Neural crest cell (in vitro differentiated cells): ENCODE measurements at regions not wholly inside any gene's neighbourhood (a gene's known extent, or its start where the extent isn't known, plus 50 kb on each side); places are given as distances from the start of the nearest gene placed in this dataset.

ENCODE experiments used
- DNase-seq: peaks from one replicate; pipeline ENCODE4 v3.0.0; 2021; ENCODE audit warnings: low read depth, mixed read lengths, low spot score
- H3K27ac Mint-ChIP-seq: one replicate; pipeline ENCODE4 v1.8.0; 2021; ENCODE audit warnings: mild to moderate bottlenecking, mixed read lengths; ENCODE audit not compliant: unreplicated experiment
- H3K27me3 Mint-ChIP-seq: 2 replicates; pipeline ENCODE4 v1.8.0; 2021; ENCODE audit warnings: low read depth, mild to moderate bottlenecking, mixed read lengths
- H3K36me3 Mint-ChIP-seq: 2 replicates; pipeline ENCODE4 v1.8.0; 2021; ENCODE audit warnings: low read depth, mild to moderate bottlenecking, mixed read lengths
- H3K4me1 Mint-ChIP-seq: 2 replicates; pipeline ENCODE4 v1.8.0; 2021; ENCODE audit warnings: mixed read lengths
- H3K4me3 Mint-ChIP-seq: one replicate; pipeline ENCODE4 v1.8.0; 2021; ENCODE audit warnings: mild to moderate bottlenecking, mixed read lengths
- H3K9me3 Mint-ChIP-seq: 2 replicates; pipeline ENCODE4 v1.8.0; 2021; ENCODE audit warnings: mixed read lengths
- TF ChIP-seq, protein P1 (sequence below): fragments of 200-600 bp; sonication (generic); conservative IDR thresholded peaks from 2 replicates; pipeline ENCODE4 v1.5.0; 2021; ENCODE audit warnings: antibody characterized with exemption, mild to moderate bottlenecking

DNA sequence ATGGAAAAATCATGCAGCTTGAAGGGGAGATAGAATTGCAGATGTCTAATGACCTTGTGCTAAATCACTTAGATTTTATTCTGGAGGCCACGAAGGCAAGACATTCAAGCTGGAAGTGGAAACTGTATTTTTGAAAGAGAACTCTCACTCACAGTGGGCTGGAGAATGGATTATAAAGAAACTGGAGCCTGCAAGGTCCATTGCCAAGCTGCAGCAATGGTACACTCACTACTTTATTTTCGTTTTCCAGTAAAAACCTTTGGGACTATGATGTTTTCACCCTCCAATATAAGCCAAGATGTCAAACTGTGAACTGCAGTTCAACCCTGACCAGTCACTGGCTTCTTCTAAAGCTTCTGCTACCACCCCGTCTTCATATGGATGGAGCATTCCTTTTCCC is 62.0 kb downstream of the SKIDA1 start:
- peak overlapping the region; percentile 12 for H3K27ac Mint-ChIP-seq
- H3K4me1 Mint-ChIP-seq: no peaks in the 10 kb centered on the region
- no peak overlapping the region for H3K4me3 Mint-ChIP-seq
- H3K9me3 Mint-ChIP-seq: peaks cover 2% of the 10 kb centered on the region
- no peaks in the 10 kb centered on the region for H3K27me3 Mint-ChIP-seq
- H3K36me3 Mint-ChIP-seq: no peaks in the 10 kb centered on the region
- DNase-seq: no peak
- TF ChIP-seq, protein P1, sequence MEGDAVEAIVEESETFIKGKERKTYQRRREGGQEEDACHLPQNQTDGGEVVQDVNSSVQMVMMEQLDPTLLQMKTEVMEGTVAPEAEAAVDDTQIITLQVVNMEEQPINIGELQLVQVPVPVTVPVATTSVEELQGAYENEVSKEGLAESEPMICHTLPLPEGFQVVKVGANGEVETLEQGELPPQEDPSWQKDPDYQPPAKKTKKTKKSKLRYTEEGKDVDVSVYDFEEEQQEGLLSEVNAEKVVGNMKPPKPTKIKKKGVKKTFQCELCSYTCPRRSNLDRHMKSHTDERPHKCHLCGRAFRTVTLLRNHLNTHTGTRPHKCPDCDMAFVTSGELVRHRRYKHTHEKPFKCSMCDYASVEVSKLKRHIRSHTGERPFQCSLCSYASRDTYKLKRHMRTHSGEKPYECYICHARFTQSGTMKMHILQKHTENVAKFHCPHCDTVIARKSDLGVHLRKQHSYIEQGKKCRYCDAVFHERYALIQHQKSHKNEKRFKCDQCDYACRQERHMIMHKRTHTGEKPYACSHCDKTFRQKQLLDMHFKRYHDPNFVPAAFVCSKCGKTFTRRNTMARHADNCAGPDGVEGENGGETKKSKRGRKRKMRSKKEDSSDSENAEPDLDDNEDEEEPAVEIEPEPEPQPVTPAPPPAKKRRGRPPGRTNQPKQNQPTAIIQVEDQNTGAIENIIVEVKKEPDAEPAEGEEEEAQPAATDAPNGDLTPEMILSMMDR: no peak

DNA sequence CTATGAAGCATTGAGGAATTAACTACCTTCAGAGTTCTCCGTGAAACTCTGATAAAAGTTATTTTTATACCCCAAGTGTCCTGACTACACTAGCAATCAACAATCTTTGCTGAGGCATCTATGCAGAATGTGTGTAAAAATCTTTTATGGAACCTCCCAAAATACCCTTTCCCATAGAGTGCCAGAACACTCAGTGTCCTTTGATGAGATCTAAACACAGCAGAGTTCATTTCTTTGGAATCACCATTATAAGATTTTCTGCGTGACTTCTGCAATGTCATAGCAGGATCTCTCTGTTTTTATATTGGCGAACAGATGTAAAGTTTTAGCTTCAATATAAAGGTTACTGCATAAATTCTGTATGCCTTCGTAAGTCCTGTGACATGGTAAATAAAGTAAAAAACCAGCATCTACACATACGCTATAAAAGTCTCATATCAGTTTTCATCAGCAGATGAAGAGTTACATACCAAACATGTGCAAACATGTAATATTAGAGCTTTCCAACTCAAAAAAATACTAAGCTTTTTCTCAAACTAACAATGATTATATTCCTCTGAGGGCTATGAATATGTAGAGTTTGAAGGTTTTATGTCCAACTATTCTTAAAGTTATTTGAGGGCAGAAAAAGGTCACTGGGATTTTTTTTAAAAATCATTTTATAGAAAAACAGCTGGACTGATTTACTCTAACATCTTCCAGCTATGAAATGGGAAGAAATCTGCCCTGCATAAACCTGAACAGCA is 67.2 kb downstream of the SKIDA1 start:
- no peak overlapping the region for H3K4me3 Mint-ChIP-seq
- H3K27ac Mint-ChIP-seq: no peak overlapping the region
- TF ChIP-seq, protein P1: no peak
- no peaks in the 10 kb centered on the region for H3K36me3 Mint-ChIP-seq
- peaks cover 2% of the 10 kb centered on the region for H3K9me3 Mint-ChIP-seq
- H3K4me1 Mint-ChIP-seq: no peaks in the 10 kb centered on the region
- no peak for DNase-seq
- no peaks in the 10 kb centered on the region for H3K27me3 Mint-ChIP-seq

DNA sequence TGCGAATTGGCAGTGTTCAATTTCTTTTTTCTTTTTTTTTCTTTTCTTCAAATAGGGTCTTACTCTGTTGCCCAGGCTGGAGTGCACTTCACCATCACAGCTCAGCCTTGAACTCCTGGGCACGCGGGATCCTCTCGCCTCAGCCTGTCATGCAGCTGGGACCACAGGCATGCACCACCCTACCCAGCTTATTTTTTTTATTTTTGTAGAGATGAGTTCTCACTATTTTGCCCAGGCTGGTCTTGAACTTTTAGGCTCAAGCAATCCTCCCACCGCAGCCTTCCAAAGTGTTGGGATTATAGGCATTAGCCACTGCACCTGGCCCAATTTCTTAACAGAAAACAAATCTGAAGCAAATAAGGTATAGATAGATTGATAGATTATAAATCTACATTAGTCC is 69.3 kb downstream of the SKIDA1 start:
- no peaks in the 10 kb centered on the region for H3K9me3 Mint-ChIP-seq
- H3K27ac Mint-ChIP-seq: no peak overlapping the region

DNA sequence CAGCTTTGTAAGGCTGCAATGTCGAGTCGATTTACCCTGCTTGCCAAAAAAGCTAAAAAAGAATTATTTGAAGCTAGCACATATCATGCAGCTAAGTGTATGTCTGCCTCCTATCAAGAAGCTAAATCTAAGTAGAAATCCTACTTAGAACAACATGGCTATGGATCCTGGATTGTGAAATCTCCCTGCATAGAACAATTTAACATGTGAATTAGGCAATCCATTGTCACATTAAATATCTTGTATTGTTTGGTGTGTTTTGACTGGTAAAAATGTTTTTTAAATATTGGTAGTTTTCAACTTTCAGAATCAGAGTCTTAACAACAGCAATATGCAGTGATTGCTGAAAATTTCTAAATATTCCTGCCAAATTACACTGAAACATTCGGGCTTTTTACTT is 73.3 kb downstream of the SKIDA1 start:
- Mint-ChIP-seq H3K27me3 (no peaks in the 10 kb centered on the region), H3K4me3 (no peak overlapping the region), H3K36me3 (no peaks in the 10 kb centered on the region), H3K9me3 (no peaks in the 10 kb centered on the region), H3K4me1 (no peaks in the 10 kb centered on the region), H3K27ac (no peak overlapping the region)
- DNase-seq: no peak
- TF ChIP-seq, protein P1: no peak

More for the DNA sequence above, 69.3 kb downstream of the SKIDA1 start:
- TF ChIP-seq, protein P1: no peak
- H3K4me1 Mint-ChIP-seq: no peaks in the 10 kb centered on the region
- no peak overlapping the region for H3K4me3 Mint-ChIP-seq
- no peaks in the 10 kb centered on the region for H3K27me3 Mint-ChIP-seq
- DNase-seq: no peak
- no peaks in the 10 kb centered on the region for H3K36me3 Mint-ChIP-seq

DNA sequence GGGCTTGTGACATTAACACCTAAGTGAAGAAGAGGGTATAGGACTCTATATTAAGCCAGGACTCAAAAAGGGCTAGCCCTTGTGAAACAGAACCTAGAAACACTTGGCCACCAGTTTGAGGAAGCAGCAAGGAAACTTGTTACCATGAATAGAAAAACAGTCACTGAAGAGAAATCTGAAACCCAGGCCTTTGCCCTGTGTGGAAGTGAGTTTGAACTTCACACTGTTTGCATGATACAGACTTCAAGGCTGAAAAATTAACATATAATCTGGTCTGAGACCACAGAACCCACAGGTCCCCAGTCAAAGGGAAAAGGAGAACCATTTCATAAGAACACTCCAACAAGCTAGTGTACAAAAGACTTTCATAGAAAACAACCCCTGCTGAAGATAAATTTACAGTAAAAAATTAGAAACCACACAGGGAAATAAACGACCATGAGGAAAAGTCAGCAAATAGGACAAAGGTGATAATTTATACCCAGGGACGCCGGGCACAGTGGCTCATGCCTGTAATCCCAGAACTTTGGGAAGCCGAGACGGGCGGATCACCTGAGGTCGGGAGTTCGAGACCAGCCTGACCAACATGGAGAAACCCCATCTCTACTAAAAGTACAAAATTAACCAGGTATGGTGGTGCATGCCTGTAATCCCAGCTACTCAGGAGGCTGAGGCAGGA is 76.1 kb downstream of the SKIDA1 start:
- H3K27me3 Mint-ChIP-seq: no peaks in the 10 kb centered on the region
- TF ChIP-seq, protein P1: no peak
- no peaks in the 10 kb centered on the region for H3K9me3 Mint-ChIP-seq
- DNase-seq: no peak
- H3K4me1 Mint-ChIP-seq: peaks cover 7% of the 10 kb centered on the region
- no peak overlapping the region for H3K27ac Mint-ChIP-seq
- no peak overlapping the region for H3K4me3 Mint-ChIP-seq
- H3K36me3 Mint-ChIP-seq: no peaks in the 10 kb centered on the region
